DOHH2 (cell line): ENCODE measurements at regions not wholly inside any gene's neighbourhood (a gene's known extent, or its start where the extent isn't known, plus 50 kb on each side); places are given as distances from the start of the nearest gene placed in this dataset.

ENCODE experiments used
- H3F3A ChIP-seq: fragments of 200-600 bp; sonication (generic), shearing (Covaris generic); 2 replicates; pipeline ENCODE4 v1.6.0; 2016; ENCODE audit warnings: antibody characterized with exemption, mild to moderate bottlenecking; ENCODE audit not compliant: control insufficient read depth, insufficient read depth
- H3K27ac ChIP-seq: fragments of 200-600 bp; sonication (generic); 2 replicates; pipeline ENCODE4 v1.5.1; 2014; ENCODE audit warnings: low read depth, mild to moderate bottlenecking, low read length, moderate library complexity
- H3K27me3 ChIP-seq: fragments of 200-600 bp; sonication (generic); 2 replicates; pipeline ENCODE4 v1.6.1; 2014; ENCODE audit warnings: mild to moderate bottlenecking, low read length, mixed read lengths; ENCODE audit not compliant: control insufficient read depth
- H3K36me3 ChIP-seq: fragments of 200-600 bp; sonication (generic); 2 replicates; pipeline ENCODE4 v1.6.1; 2014; ENCODE audit warnings: mild to moderate bottlenecking, low read length, moderate library complexity, mixed read lengths; ENCODE audit not compliant: control insufficient read depth
- H3K4me1 ChIP-seq: fragments of 200-600 bp; sonication (generic); 2 replicates; pipeline ENCODE4 v1.6.1; 2014; ENCODE audit warnings: mild to moderate bottlenecking, low read length, mixed read lengths; ENCODE audit not compliant: control insufficient read depth
- H3K4me2 ChIP-seq: fragments of 200-600 bp; sonication (generic); 2 replicates; pipeline ENCODE4 v1.6.0; 2014; ENCODE audit warnings: mild to moderate bottlenecking, low read length, moderate library complexity
- H3K4me3 ChIP-seq: fragments of 200-600 bp; sonication (generic); 2 replicates; pipeline ENCODE4 v1.5.1; 2014; ENCODE audit warnings: mild to moderate bottlenecking, low read length, mixed read lengths
- H3K79me2 ChIP-seq: fragments of 200-600 bp; sonication (generic); 2 replicates; pipeline ENCODE4 v1.6.1; 2014; ENCODE audit warnings: mild to moderate bottlenecking, low read length, mixed read lengths; ENCODE audit not compliant: control insufficient read depth
- H3K9me2 ChIP-seq: fragments of 200-600 bp; sonication (generic); replicated peaks from 2 replicates; pipeline ENCODE4 v1.6.1; 2014; ENCODE audit warnings: mild to moderate bottlenecking, low read length, mixed read lengths; ENCODE audit not compliant: control insufficient read depth
- H3K9me3 ChIP-seq: fragments of 200-600 bp; sonication (generic); 2 replicates; pipeline ENCODE4 v1.6.1; 2014; ENCODE audit warnings: antibody characterized with exemption, low read length, mixed read lengths; ENCODE audit not compliant: control insufficient read depth, insufficient read depth
- H4K20me1 ChIP-seq: fragments of 200-600 bp; sonication (generic); 2 replicates; pipeline ENCODE4 v1.6.0; 2014; ENCODE audit warnings: low read depth, mild to moderate bottlenecking, antibody characterized with exemption, low read length, moderate library complexity; ENCODE audit not compliant: control insufficient read depth, insufficient read depth
- EZH2phosphoT487 ChIP-seq: fragments of 200-600 bp; sonication (generic); IDR thresholded peaks from 2 replicates; pipeline ENCODE4 v1.6.1; 2017; ENCODE audit warnings: borderline replicate concordance, mild to moderate bottlenecking, antibody characterized with exemption, low read length, moderate library complexity, mixed read lengths
- TF ChIP-seq, protein P1 (sequence below): fragments of 200-600 bp; sonication (generic); IDR thresholded peaks from one replicate; pipeline ENCODE4 v1.5.1; 2014; ENCODE audit warnings: antibody characterized with exemption, mild to moderate bottlenecking, low read depth, low read length; ENCODE audit not compliant: poor library complexity, severe bottlenecking

- Histone ChIP-seq H3K27me3 (no peaks in the 10 kb centered on the region), H3K79me2 (no peaks in the 10 kb centered on the region), H3K9me3 (peaks cover 9% of the 10 kb centered on the region; the same call in 1 of the 2 replicates), H3K4me1 (no peaks in the 10 kb centered on the region), H4K20me1 (no peaks in the 10 kb centered on the region), H3K9me2 (no peaks in the 10 kb centered on the region; the same call in 1 of the 2 replicates), H3K4me2 (no peak overlapping the region), H3K36me3 (no peaks in the 10 kb centered on the region), H3K4me3 (no peak overlapping the region), H3F3A (no peaks in the 10 kb centered on the region), H3K27ac (no peak overlapping the region)
- TF ChIP-seq, protein P1, sequence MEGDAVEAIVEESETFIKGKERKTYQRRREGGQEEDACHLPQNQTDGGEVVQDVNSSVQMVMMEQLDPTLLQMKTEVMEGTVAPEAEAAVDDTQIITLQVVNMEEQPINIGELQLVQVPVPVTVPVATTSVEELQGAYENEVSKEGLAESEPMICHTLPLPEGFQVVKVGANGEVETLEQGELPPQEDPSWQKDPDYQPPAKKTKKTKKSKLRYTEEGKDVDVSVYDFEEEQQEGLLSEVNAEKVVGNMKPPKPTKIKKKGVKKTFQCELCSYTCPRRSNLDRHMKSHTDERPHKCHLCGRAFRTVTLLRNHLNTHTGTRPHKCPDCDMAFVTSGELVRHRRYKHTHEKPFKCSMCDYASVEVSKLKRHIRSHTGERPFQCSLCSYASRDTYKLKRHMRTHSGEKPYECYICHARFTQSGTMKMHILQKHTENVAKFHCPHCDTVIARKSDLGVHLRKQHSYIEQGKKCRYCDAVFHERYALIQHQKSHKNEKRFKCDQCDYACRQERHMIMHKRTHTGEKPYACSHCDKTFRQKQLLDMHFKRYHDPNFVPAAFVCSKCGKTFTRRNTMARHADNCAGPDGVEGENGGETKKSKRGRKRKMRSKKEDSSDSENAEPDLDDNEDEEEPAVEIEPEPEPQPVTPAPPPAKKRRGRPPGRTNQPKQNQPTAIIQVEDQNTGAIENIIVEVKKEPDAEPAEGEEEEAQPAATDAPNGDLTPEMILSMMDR = no peak
- no peak for TF ChIP-seq EZH2phosphoT487
Measured at GRCh38 chr5:4222821-4223220, 627.2 kb downstream of the IRX1 start.

- H3F3A ChIP-seq = no peaks in the 10 kb centered on the region
- no peaks in the 10 kb centered on the region for H4K20me1 ChIP-seq
- no peak overlapping the region for H3K4me2 ChIP-seq
- peaks cover 9% of the 10 kb centered on the region; the same call in 1 of the 2 replicates for H3K9me3 ChIP-seq
- no peak overlapping the region for H3K27ac ChIP-seq
- H3K36me3 ChIP-seq = no peaks in the 10 kb centered on the region
- no peaks in the 10 kb centered on the region for H3K79me2 ChIP-seq
- no peaks in the 10 kb centered on the region for H3K27me3 ChIP-seq
- no peaks in the 10 kb centered on the region for H3K4me1 ChIP-seq
- no peak for TF ChIP-seq EZH2phosphoT487
- TF ChIP-seq, protein P1 = no peak
- no peaks in the 10 kb centered on the region for H3K9me2 ChIP-seq
- no peak overlapping the region for H3K4me3 ChIP-seq
Measured at GRCh38 chr5:4225741-4226140, 630.1 kb downstream of the IRX1 start.

- H3K4me3 ChIP-seq = no peak overlapping the region
- no peaks in the 10 kb centered on the region for H3K79me2 ChIP-seq
- H3K27me3 ChIP-seq = no peaks in the 10 kb centered on the region
- no peaks in the 10 kb centered on the region for H3F3A ChIP-seq
- no peak overlapping the region for H3K4me2 ChIP-seq
- no peak overlapping the region for H3K27ac ChIP-seq
- H3K9me3 ChIP-seq = peaks cover 12% of the 10 kb centered on the region; the same call in 1 of the 2 replicates
- H3K9me2 ChIP-seq = no peaks in the 10 kb centered on the region
- H4K20me1 ChIP-seq = no peaks in the 10 kb centered on the region
- no peaks in the 10 kb centered on the region for H3K36me3 ChIP-seq
- TF ChIP-seq, protein P1 = no peak
- no peak for TF ChIP-seq EZH2phosphoT487
- no peaks in the 10 kb centered on the region for H3K4me1 ChIP-seq
Measured at GRCh38 chr5:4226565-4226964, 630.9 kb downstream of the IRX1 start.

DNA sequence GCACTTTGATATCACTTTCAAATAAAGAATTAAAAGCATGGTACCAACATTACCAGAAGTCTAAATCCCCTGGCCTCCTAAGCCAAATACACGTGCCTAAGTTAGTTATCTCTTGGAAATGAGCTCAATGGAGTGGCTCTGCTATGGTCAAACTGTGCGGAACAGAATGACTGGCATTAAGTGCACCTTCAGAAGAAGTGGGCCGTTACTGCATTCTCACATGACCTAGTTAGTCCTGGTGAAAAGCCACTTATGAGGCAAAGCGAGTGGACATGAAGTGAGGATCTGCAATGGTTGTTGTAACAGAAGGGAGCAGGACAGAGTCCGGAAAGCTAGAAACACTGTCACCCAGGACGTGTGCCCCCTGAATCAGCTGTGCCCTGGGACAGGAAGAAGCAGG lies 633.1 kb downstream of the IRX1 start:
- H3K4me3 ChIP-seq = no peak overlapping the region
- H3K27me3 ChIP-seq = no peaks in the 10 kb centered on the region
- no peaks in the 10 kb centered on the region for H3K36me3 ChIP-seq
- no peaks in the 10 kb centered on the region for H3K9me2 ChIP-seq
- no peaks in the 10 kb centered on the region for H3F3A ChIP-seq
- no peaks in the 10 kb centered on the region for H3K79me2 ChIP-seq
- H4K20me1 ChIP-seq = no peaks in the 10 kb centered on the region
- H3K9me3 ChIP-seq = peaks cover 3% of the 10 kb centered on the region; the same call in 1 of the 2 replicates
- TF ChIP-seq, protein P1 = no peak
- no peak for TF ChIP-seq EZH2phosphoT487
- H3K27ac ChIP-seq = no peak overlapping the region
- no peak overlapping the region for H3K4me2 ChIP-seq
- H3K4me1 ChIP-seq = no peaks in the 10 kb centered on the region
